IMR-90 (cell line): ENCODE measurements at regions not wholly inside any gene's neighbourhood (a gene's known extent, or its start where the extent isn't known, plus 50 kb on each side); places are given as distances from the start of the nearest gene placed in this dataset.

ENCODE experiments used
- ATAC-seq: fragments of 200-7000 bp; cut with Tn5 transposase; 2 replicates; pipeline ENCODE4 v1.9.1; 2020; ENCODE audit warnings: low read depth, mild to moderate bottlenecking, moderate library complexity
- BruUV-seq: library from RNA; stranded (reverse); fragments of 400-500 nt; replicated peaks from 2 replicates; lab custom pipeline; 2021; lab: Mats Ljungman, UMichigan
- CTCF ChIA-PET: fragments of 300-600 bp; formaldehyde crosslinking; extraction: SDS; loops from one replicate; lab custom pipeline; 2021; ENCODE audit warnings: antibody characterized with exemption; lab: Yijun Ruan, JAX
- POLR2A ChIA-PET: fragments of 300-600 bp; sonication (Branson Sonifier 250); formaldehyde crosslinking; loops from one replicate; lab custom pipeline; 2022; ENCODE audit warnings: antibody characterized with exemption; ENCODE audit not compliant: unreplicated experiment; lab: Charles Lee
- DNase-seq: peaks from one replicate; pipeline ENCODE4 v3.0.0; 2013
- H2AFZ ChIP-seq: replicated peaks from 2 replicates; pipeline ENCODE3; 2013; ENCODE audit warnings: low read length, mild to moderate bottlenecking; ENCODE audit not compliant: poor library complexity
- H2AK5ac ChIP-seq: 2 replicates; pipeline ENCODE4 v1.6.1; 2013; ENCODE audit warnings: low read depth, low read length, inconsistent platforms
- H2AK9ac ChIP-seq: replicated peaks from 2 replicates; pipeline ENCODE3; 2013; ENCODE audit warnings: mild to moderate bottlenecking, low read depth, low read length, moderate library complexity; ENCODE audit not compliant: poor library complexity
- H2BK120ac ChIP-seq: 2 replicates; pipeline ENCODE4 v1.6.1; 2013; ENCODE audit warnings: low read depth, low read length, inconsistent platforms
- H2BK15ac ChIP-seq: 3 replicates; pipeline ENCODE4 v1.6.1; 2013; ENCODE audit warnings: low read depth, low read length, inconsistent platforms
- H2BK20ac ChIP-seq: 2 replicates; pipeline ENCODE4 v1.6.1; 2013; ENCODE audit warnings: low read depth, mild to moderate bottlenecking, inconsistent platforms, low read length, moderate library complexity
- H2BK5ac ChIP-seq: 2 replicates; pipeline ENCODE4 v1.6.1; 2013; ENCODE audit warnings: mild to moderate bottlenecking, low read depth, low read length, inconsistent platforms; ENCODE audit not compliant: poor library complexity, severe bottlenecking
- H3K14ac ChIP-seq: replicated peaks from 2 replicates; pipeline ENCODE4 v1.6.1; 2013; ENCODE audit warnings: low read depth, low read length, inconsistent platforms
- H3K18ac ChIP-seq: 2 replicates; pipeline ENCODE4 v1.6.1; 2013; ENCODE audit warnings: low read depth, low read length, control low read depth
- H3K23ac ChIP-seq: 2 replicates; pipeline ENCODE4 v1.6.1; 2013; ENCODE audit warnings: low read depth, low read length, inconsistent platforms
- H3K27ac ChIP-seq: 2 replicates; pipeline ENCODE4 v1.5.1; 2013; ENCODE audit warnings: mild to moderate bottlenecking, control low read depth, low read length; ENCODE audit not compliant: insufficient read depth
- H3K27me3 ChIP-seq: 2 replicates; pipeline ENCODE4 v1.6.1; 2013; ENCODE audit warnings: low read length; ENCODE audit not compliant: control insufficient read depth, insufficient read depth
- H3K36me3 ChIP-seq: 2 replicates; pipeline ENCODE4 v1.6.1; 2013; ENCODE audit warnings: low read length, mixed read lengths; ENCODE audit not compliant: control insufficient read depth, insufficient read depth
- H3K4ac ChIP-seq: 2 replicates; pipeline ENCODE4 v1.6.1; 2013; ENCODE audit warnings: low read depth, low read length, inconsistent platforms
- H3K4me1 ChIP-seq: 2 replicates; pipeline ENCODE4 v1.6.1; 2013; ENCODE audit warnings: low read length, mixed read lengths; ENCODE audit not compliant: control insufficient read depth, insufficient read depth
- H3K4me2 ChIP-seq: 2 replicates; pipeline ENCODE4 v1.6.1; 2013; ENCODE audit warnings: low read depth, mild to moderate bottlenecking, control low read depth, low read length, moderate library complexity
- H3K4me3 ChIP-seq: 2 replicates; pipeline ENCODE4 v1.5.1; 2013; ENCODE audit warnings: low read depth, mild to moderate bottlenecking, control low read depth, low read length, moderate library complexity; ENCODE audit not compliant: insufficient read depth
- H3K56ac ChIP-seq: 2 replicates; pipeline ENCODE4 v1.6.1; 2013; ENCODE audit warnings: low read length, inconsistent platforms; ENCODE audit not compliant: insufficient read depth; ENCODE audit errors: extremely low read depth
- H3K79me1 ChIP-seq, 2 experiments: 2 replicates each; pipeline ENCODE4 v1.6.1; 2013; ENCODE audit warnings: low read length in 2 of 2, inconsistent platforms in 1 of 2, low read depth in 1 of 2
- H3K9ac ChIP-seq: 2 replicates; pipeline ENCODE4 v1.6.1; 2013; ENCODE audit warnings: low read depth, low read length, control low read depth
- H3K9me1 ChIP-seq: 2 replicates; pipeline ENCODE4 v1.6.1; 2013; ENCODE audit warnings: low read length, inconsistent platforms; ENCODE audit not compliant: insufficient read depth
- H3K9me3 ChIP-seq: 2 replicates; pipeline ENCODE4 v1.6.1; 2013; ENCODE audit warnings: low read length; ENCODE audit not compliant: control insufficient read depth, insufficient read depth
- H4K20me1 ChIP-seq: 2 replicates; pipeline ENCODE4 v1.6.1; 2013; ENCODE audit warnings: low read length, inconsistent platforms; ENCODE audit not compliant: insufficient read depth
- H4K5ac ChIP-seq: 2 replicates; pipeline ENCODE4 v1.6.1; 2013; ENCODE audit warnings: mild to moderate bottlenecking, low read depth, low read length, control low read depth
- H4K8ac ChIP-seq, 2 experiments: 2 replicates each; pipeline ENCODE4 v1.6.1; 2013; ENCODE audit warnings: low read depth in 2 of 2, low read length in 2 of 2, control low read depth in 1 of 2, inconsistent platforms in 1 of 2
- H4K91ac ChIP-seq: 2 replicates; pipeline ENCODE4 v1.6.1; 2013; ENCODE audit warnings: low read depth, low read length, inconsistent platforms; ENCODE audit not compliant: insufficient read depth
- BHLHE40 ChIP-seq: fragments of 150-350 bp; IDR thresholded peaks from 2 replicates; pipeline ENCODE4 v1.6.1; 2016; ENCODE audit warnings: mild to moderate bottlenecking, low read depth, low read length
- CEBPB ChIP-seq: IDR thresholded peaks from 2 replicates; pipeline ENCODE4 v1.6.1; 2012; ENCODE audit warnings: low read depth, low read length, improper control_type of control experiment
- CHD1 ChIP-seq: IDR thresholded peaks from 2 replicates; pipeline ENCODE4 v1.6.1; 2012; ENCODE audit warnings: low read depth, low read length, improper control_type of control experiment
- MAFK ChIP-seq: IDR thresholded peaks from 2 replicates; pipeline ENCODE4 v1.6.1; 2012; ENCODE audit warnings: low read depth, low read length, improper control_type of control experiment
- MXI1 ChIP-seq: IDR thresholded peaks from 2 replicates; pipeline ENCODE4 v1.6.1; 2012; ENCODE audit warnings: low read depth, mild to moderate bottlenecking, low read length, moderate library complexity, borderline replicate concordance
- POLR2A ChIP-seq: IDR thresholded peaks from 2 replicates; pipeline ENCODE4 v1.6.1; 2012; ENCODE audit warnings: mild to moderate bottlenecking, low read depth, low read length
- RCOR1 ChIP-seq: IDR thresholded peaks from 2 replicates; pipeline ENCODE4 v1.6.1; 2012; ENCODE audit warnings: mild to moderate bottlenecking, low read length, improper control_type of control experiment; ENCODE audit not compliant: insufficient replicate concordance
- RFX5 ChIP-seq: IDR thresholded peaks from 2 replicates; pipeline ENCODE4 v1.8.0; 2012; ENCODE audit warnings: low read depth, mild to moderate bottlenecking, low read length, moderate library complexity
- SMC3 ChIP-seq: fragments of 150-350 bp; IDR thresholded peaks from 2 replicates; pipeline ENCODE4 v1.6.1; 2016; ENCODE audit warnings: low read depth, mild to moderate bottlenecking, antibody characterized with exemption, low read length, moderate library complexity
- WGBS, 2 experiments: methylation state at CpG; one replicate each; pipeline versions ENCODE4 v1.1.5 to v1.1.7; 2013; ENCODE audit warnings: missing lambda C conversion rate in 2 of 2; ENCODE audit not compliant: insufficient read length in 1 of 2; ENCODE audit errors: extremely low coverage in 2 of 2; 5-methylcytosine and 5-hydroxymethylcytosine counted together
- dilution Hi-C: fragments of 300-500 bp; cut with HindIII; formaldehyde crosslinking; loops from one replicate; pipeline ENCODE4 v1.14.3; 2018; ENCODE audit warnings: low sequenced_read_pairs; ENCODE audit not compliant: unreplicated experiment
- in situ Hi-C: fragments of 300-500 bp; cut with MboI; formaldehyde crosslinking; loops from 3 replicates; pipeline ENCODE4 v1.14.3; 2019; ENCODE audit warnings: low sequenced_read_pairs, inconsistent platforms, mixed read lengths
- intact Hi-C: fragments of 100-400 bp; cut with micrococcal nuclease; formaldehyde crosslinking; loops from 2 replicates; pipeline ENCODE4 v1.10.0; 2022
- TF ChIP-seq, protein P1 (sequence below): fragments of 150-350 bp; IDR thresholded peaks from 2 replicates; pipeline ENCODE4 v1.6.1; 2017; ENCODE audit warnings: mild to moderate bottlenecking, antibody characterized with exemption, low read length, low read depth
- TF ChIP-seq, protein P2 (sequence below): fragments of 150-350 bp; IDR thresholded peaks from 2 replicates; pipeline ENCODE4 v1.6.1; 2016; ENCODE audit warnings: low read depth, mild to moderate bottlenecking, low read length, moderate library complexity, borderline replicate concordance
- TF ChIP-seq, protein P3 (sequence below): conservative IDR thresholded peaks from 2 replicates; pipeline ENCODE4 v1.5.1; 2012; ENCODE audit warnings: mild to moderate bottlenecking, low read depth, low read length, improper control_type of control experiment

DNA sequence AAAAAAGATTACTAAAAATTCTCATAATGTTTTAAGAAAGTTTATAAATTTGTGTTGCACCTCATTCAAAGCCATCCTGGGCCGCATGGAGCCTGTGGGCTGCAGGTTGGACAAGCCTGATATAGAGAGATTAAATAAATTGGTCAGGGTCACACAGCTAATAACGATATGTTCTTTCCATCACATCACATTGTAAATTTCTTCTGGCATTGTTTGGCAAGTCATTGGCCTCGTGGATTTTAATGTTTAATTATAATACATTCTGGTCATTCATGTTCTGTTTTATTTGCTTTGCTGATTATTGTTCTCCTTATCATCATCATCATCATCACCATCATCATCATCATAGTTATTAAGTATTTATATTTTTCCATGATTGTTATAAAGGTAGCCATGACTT, 157.3 kb downstream of the DIO2 start:
- H3K4me2 ChIP-seq, result no peak overlapping the region
- POLR2A ChIA-PET, result interaction anchor here (0.6 kb wide), 1 partner anchor 158 kb away, joined by 8 read pairs; no protein-coding TSS in a partner anchor
- no peak overlapping the region for H3K56ac ChIP-seq
- H2AFZ ChIP-seq, result no peak overlapping the region
- no peak overlapping the region for H2AK5ac ChIP-seq
- no peak for ATAC-seq
- no peaks in the 10 kb centered on the region for H3K9me1 ChIP-seq
- in situ Hi-C loops, result loop anchor here (10.0 to 25.0 kb wide), 2 partner anchors 558 to 1039 kb away; no protein-coding TSS in a partner anchor
- H3K9ac ChIP-seq, result no peak overlapping the region
- no peaks in the 10 kb centered on the region; the same call in 1 of the 2 replicates for H3K4me1 ChIP-seq
- no peak overlapping the region for H3K27ac ChIP-seq
- no peak overlapping the region for H2BK20ac ChIP-seq
- no peak overlapping the region for H2BK15ac ChIP-seq
- H3K23ac ChIP-seq, result no peak overlapping the region
- no peaks in the 10 kb centered on the region for H3K27me3 ChIP-seq
- H4K20me1 ChIP-seq, result no peaks in the 10 kb centered on the region
- H2BK120ac ChIP-seq, result no peak overlapping the region
- no peak for DNase-seq
- BruUV-seq, result no TSS peak
- H4K91ac ChIP-seq, result no peak overlapping the region
- H3K4ac ChIP-seq, result no peak overlapping the region
- no peak overlapping the region for H2AK9ac ChIP-seq
- WGBS, 2 experiments, result no CpG with 5 or more reads among the region's 3 CpGs
- no peaks in the 10 kb centered on the region for H3K36me3 ChIP-seq
- intact Hi-C loops, result loop anchor here (2.0 kb wide), 1 partner anchor 1095 kb away; no protein-coding TSS in a partner anchor
- CTCF ChIA-PET, result interaction anchor here (0.6 kb wide), 1 partner anchor 430 kb away, joined by 3 read pairs; no protein-coding TSS in a partner anchor
- H3K79me1 ChIP-seq, result no peaks in the 10 kb centered on the region
- no peak overlapping the region for H3K4me3 ChIP-seq
- H4K5ac ChIP-seq, result no peak overlapping the region
- H2BK5ac ChIP-seq, result no peak overlapping the region
- TF ChIP-seq MAFK (no peak), CEBPB (no peak), MXI1 (no peak), BHLHE40 (no peak), RCOR1 (no peak), SMC3 (no peak), CHD1 (no peak), POLR2A (no peak), RFX5 (no peak)
- TF ChIP-seq, protein P1, sequence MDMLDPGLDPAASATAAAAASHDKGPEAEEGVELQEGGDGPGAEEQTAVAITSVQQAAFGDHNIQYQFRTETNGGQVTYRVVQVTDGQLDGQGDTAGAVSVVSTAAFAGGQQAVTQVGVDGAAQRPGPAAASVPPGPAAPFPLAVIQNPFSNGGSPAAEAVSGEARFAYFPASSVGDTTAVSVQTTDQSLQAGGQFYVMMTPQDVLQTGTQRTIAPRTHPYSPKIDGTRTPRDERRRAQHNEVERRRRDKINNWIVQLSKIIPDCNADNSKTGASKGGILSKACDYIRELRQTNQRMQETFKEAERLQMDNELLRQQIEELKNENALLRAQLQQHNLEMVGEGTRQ, result no peak
- TF ChIP-seq, protein P2, sequence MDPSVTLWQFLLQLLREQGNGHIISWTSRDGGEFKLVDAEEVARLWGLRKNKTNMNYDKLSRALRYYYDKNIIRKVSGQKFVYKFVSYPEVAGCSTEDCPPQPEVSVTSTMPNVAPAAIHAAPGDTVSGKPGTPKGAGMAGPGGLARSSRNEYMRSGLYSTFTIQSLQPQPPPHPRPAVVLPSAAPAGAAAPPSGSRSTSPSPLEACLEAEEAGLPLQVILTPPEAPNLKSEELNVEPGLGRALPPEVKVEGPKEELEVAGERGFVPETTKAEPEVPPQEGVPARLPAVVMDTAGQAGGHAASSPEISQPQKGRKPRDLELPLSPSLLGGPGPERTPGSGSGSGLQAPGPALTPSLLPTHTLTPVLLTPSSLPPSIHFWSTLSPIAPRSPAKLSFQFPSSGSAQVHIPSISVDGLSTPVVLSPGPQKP, result no peak
- TF ChIP-seq, protein P3, sequence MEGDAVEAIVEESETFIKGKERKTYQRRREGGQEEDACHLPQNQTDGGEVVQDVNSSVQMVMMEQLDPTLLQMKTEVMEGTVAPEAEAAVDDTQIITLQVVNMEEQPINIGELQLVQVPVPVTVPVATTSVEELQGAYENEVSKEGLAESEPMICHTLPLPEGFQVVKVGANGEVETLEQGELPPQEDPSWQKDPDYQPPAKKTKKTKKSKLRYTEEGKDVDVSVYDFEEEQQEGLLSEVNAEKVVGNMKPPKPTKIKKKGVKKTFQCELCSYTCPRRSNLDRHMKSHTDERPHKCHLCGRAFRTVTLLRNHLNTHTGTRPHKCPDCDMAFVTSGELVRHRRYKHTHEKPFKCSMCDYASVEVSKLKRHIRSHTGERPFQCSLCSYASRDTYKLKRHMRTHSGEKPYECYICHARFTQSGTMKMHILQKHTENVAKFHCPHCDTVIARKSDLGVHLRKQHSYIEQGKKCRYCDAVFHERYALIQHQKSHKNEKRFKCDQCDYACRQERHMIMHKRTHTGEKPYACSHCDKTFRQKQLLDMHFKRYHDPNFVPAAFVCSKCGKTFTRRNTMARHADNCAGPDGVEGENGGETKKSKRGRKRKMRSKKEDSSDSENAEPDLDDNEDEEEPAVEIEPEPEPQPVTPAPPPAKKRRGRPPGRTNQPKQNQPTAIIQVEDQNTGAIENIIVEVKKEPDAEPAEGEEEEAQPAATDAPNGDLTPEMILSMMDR, result no peak
- dilution Hi-C loops, result no loop called here
- H3K14ac ChIP-seq, result no peak overlapping the region
- H3K9me3 ChIP-seq, result no peaks in the 10 kb centered on the region
- H3K18ac ChIP-seq, result no peak overlapping the region
- H4K8ac ChIP-seq, result no peak overlapping the region
